ENCODE measurements at regions not wholly inside any gene's neighbourhood (a gene's known extent, or its start where the extent isn't known, plus 50 kb on each side); places are given as distances from the start of the nearest gene placed in this dataset.
A peak's percentile ranks its signal among the peaks of the same experiment; 100 is the strongest.

DNA sequence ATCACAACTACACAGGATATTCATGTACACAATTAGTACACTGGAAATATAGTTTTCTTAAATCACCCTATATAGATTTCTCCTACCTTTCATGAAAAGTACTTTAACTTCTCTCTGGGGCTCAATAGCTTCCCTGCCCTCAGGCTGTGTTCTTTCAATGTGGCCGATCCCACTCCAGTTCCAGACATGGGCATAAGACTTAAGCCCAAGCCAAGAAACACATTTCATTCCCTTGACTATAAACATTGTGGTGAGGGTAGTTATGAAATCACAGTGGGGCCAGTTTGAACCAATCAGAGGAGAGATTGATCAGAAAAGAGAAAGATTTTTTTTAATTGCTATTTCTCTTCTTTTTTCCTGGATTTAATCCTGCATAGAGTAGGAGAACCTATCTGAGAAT, 904.6 kb upstream of the SORCS1 start:
- H3K27ac ChIP-seq (ENCODE audit: low read length): no peak overlapping the region
- no peaks in the 10 kb centered on the region for H3F3A ChIP-seq (ENCODE audit: low read length, unreplicated experiment)
- CTCF ChIA-PET: no interaction called here
- H2AFZ ChIP-seq (ENCODE audit: low read length): no peak overlapping the region
- H3K4me2 ChIP-seq (ENCODE audit: low read length): no peak overlapping the region
- H3K9me3 ChIP-seq (ENCODE audit: low read length): no peaks in the 10 kb centered on the region
- peaks cover 17% of the 10 kb centered on the region for H3K4me1 ChIP-seq (ENCODE audit: insufficient read depth, low read length)
- TF ChIP-seq EZH2phosphoT487 (IDR thresholded peaks at IDR 0.05; ENCODE audit: borderline replicate concordance, low read length) (no peak), EZH2 (IDR thresholded peaks at IDR 0.05; ENCODE audit: low read length, unreplicated experiment) (no peak)
- TF ChIP-seq, protein P1, sequence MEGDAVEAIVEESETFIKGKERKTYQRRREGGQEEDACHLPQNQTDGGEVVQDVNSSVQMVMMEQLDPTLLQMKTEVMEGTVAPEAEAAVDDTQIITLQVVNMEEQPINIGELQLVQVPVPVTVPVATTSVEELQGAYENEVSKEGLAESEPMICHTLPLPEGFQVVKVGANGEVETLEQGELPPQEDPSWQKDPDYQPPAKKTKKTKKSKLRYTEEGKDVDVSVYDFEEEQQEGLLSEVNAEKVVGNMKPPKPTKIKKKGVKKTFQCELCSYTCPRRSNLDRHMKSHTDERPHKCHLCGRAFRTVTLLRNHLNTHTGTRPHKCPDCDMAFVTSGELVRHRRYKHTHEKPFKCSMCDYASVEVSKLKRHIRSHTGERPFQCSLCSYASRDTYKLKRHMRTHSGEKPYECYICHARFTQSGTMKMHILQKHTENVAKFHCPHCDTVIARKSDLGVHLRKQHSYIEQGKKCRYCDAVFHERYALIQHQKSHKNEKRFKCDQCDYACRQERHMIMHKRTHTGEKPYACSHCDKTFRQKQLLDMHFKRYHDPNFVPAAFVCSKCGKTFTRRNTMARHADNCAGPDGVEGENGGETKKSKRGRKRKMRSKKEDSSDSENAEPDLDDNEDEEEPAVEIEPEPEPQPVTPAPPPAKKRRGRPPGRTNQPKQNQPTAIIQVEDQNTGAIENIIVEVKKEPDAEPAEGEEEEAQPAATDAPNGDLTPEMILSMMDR (conservative IDR thresholded peaks at IDR 0.05; ENCODE audit: low read depth, low read length): no peak
- BruUV-seq (replicated peaks): no TSS peak
- no peak overlapping the region for H3K4me3 ChIP-seq (ENCODE audit: low read length)
- DNase-seq (no peak), ATAC-seq (no peak)
- POLR2A ChIA-PET (ENCODE audit: unreplicated experiment): no interaction called here
- no peaks in the 10 kb centered on the region for H3K79me2 ChIP-seq (ENCODE audit: low read length)
- H4K20me1 ChIP-seq (ENCODE audit: low read length): no peaks in the 10 kb centered on the region
- no peak overlapping the region for H3K9ac ChIP-seq (ENCODE audit: low read length)
- no peaks in the 10 kb centered on the region for H3K36me3 ChIP-seq (ENCODE audit: low read depth, low read length)
- no peaks in the 10 kb centered on the region for H3K27me3 ChIP-seq (ENCODE audit: low read length)
- intact Hi-C loops (cut with micrococcal nuclease): no loop called here
- no peaks in the 10 kb centered on the region for H3K9me2 ChIP-seq (replicated peaks; ENCODE audit: low read length)

DNA sequence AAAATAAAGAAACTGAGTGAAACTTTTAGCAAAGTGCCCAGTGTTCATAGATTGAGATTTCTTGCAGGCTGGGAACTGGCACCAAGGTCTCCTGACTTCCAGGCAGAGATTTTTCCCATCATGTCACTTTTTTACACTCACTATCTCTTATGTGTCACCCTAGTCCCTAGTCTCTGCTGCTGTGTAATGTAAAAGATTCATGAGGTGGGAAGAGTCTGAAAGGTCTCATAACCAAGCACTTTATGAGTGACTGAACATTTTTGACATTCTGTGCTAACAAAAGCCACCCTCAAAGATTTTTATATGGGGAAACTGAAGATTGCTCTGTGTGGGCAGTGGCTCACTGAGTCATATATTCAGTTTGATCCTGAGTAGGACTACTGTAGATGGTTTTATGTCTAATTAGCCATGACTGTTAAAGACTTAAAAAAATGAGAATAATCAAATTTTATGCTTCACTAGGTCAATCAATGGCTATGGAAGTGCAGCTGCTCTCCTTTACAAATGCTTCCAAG, 900.3 kb upstream of the SORCS1 start:
- H3K27ac ChIP-seq (ENCODE audit: low read length): peak overlapping the region; percentile 39
- no peaks in the 10 kb centered on the region for H3K9me3 ChIP-seq (ENCODE audit: low read length)
- ATAC-seq: peak; percentile 73
- H4K20me1 ChIP-seq (ENCODE audit: low read length): no peaks in the 10 kb centered on the region
- BruUV-seq (replicated peaks): no TSS peak
- TF ChIP-seq, protein P1 (conservative IDR thresholded peaks at IDR 0.05; ENCODE audit: low read depth, low read length): no peak
- no peak for TF ChIP-seq EZH2phosphoT487 (IDR thresholded peaks at IDR 0.05; ENCODE audit: borderline replicate concordance, low read length)
- TF ChIP-seq EZH2 (IDR thresholded peaks at IDR 0.05; ENCODE audit: low read length, unreplicated experiment): no peak
- CTCF ChIA-PET: no interaction called here
- POLR2A ChIA-PET (ENCODE audit: unreplicated experiment): no interaction called here
- intact Hi-C loops (cut with micrococcal nuclease): loop anchor here (5.0 kb wide), 1 partner anchor 93 kb away; no protein-coding TSS in a partner anchor
- peak; percentile 34 for DNase-seq
- H3K4me2 ChIP-seq (ENCODE audit: low read length): no peak overlapping the region
- no peak overlapping the region; the same call in 1 of the 2 replicates for H3K9ac ChIP-seq (ENCODE audit: low read length)
- no peaks in the 10 kb centered on the region for H3K27me3 ChIP-seq (ENCODE audit: low read length)
- no peaks in the 10 kb centered on the region for H3K9me2 ChIP-seq (replicated peaks; ENCODE audit: low read length)
- no peaks in the 10 kb centered on the region for H3F3A ChIP-seq (ENCODE audit: low read length, unreplicated experiment)
- no peak overlapping the region for H3K4me3 ChIP-seq (ENCODE audit: low read length)
- H3K79me2 ChIP-seq (ENCODE audit: low read length): no peaks in the 10 kb centered on the region
- peaks cover 25% of the 10 kb centered on the region for H3K4me1 ChIP-seq (ENCODE audit: insufficient read depth, low read length)
- H3K36me3 ChIP-seq (ENCODE audit: low read depth, low read length): no peaks in the 10 kb centered on the region
- H2AFZ ChIP-seq (ENCODE audit: low read length): no peak overlapping the region

DNA sequence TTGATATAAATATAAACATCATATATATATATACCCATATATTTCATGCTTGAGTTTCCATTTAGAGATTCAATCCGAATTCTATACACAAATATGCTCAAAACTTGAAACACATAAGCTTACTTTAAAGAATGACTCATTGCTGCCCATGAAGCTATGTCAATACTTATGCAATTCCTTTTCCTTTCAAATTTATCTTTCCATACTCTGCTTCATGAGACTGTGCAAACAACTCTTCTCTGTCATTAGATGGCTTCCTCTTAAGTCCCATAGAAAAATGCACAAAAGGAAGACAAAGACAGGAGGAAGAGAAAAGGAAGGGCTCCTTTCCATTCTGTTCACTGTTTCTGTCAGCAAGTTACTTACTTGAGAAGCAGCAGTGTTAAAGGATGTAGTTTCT, 895.7 kb upstream of the SORCS1 start:
- TF ChIP-seq EZH2phosphoT487 (IDR thresholded peaks at IDR 0.05; ENCODE audit: borderline replicate concordance, low read length) (no peak), EZH2 (IDR thresholded peaks at IDR 0.05; ENCODE audit: low read length, unreplicated experiment) (no peak)
- TF ChIP-seq, protein P1 (conservative IDR thresholded peaks at IDR 0.05; ENCODE audit: low read depth, low read length): no peak
- no peaks in the 10 kb centered on the region for H3F3A ChIP-seq (ENCODE audit: low read length, unreplicated experiment)
- peaks cover 36% of the 10 kb centered on the region for H3K4me1 ChIP-seq (ENCODE audit: insufficient read depth, low read length)
- POLR2A ChIA-PET (ENCODE audit: unreplicated experiment): no interaction called here
- H3K4me2 ChIP-seq (ENCODE audit: low read length): peak overlapping the region; percentile 55
- intact Hi-C loops (cut with micrococcal nuclease): loop anchor here (5.0 kb wide), 1 partner anchor 88 kb away; no protein-coding TSS in a partner anchor
- peak; percentile 76 for DNase-seq
- BruUV-seq (replicated peaks): no TSS peak
- no peaks in the 10 kb centered on the region for H4K20me1 ChIP-seq (ENCODE audit: low read length)
- peak overlapping the region; percentile 62; the same call in 1 of the 2 replicates for H2AFZ ChIP-seq (ENCODE audit: low read length)
- CTCF ChIA-PET: interaction anchor here (1.6 kb wide), 1 partner anchor 144 kb away, joined by 4 read pairs; no protein-coding TSS in a partner anchor
- peak; percentile 86 for ATAC-seq
- peak overlapping the region; percentile 44; the same call in 1 of the 2 replicates for H3K9ac ChIP-seq (ENCODE audit: low read length)
- H3K4me3 ChIP-seq (ENCODE audit: low read length): no peak overlapping the region
- H3K27ac ChIP-seq (ENCODE audit: low read length): peak overlapping the region; percentile 95
- H3K27me3 ChIP-seq (ENCODE audit: low read length): no peaks in the 10 kb centered on the region
- no peaks in the 10 kb centered on the region for H3K79me2 ChIP-seq (ENCODE audit: low read length)
- H3K9me3 ChIP-seq (ENCODE audit: low read length): no peaks in the 10 kb centered on the region
- no peaks in the 10 kb centered on the region for H3K9me2 ChIP-seq (replicated peaks; ENCODE audit: low read length)
- no peaks in the 10 kb centered on the region for H3K36me3 ChIP-seq (ENCODE audit: low read depth, low read length)
